B cell (primary cell): ENCODE measurements at regions not wholly inside any gene's neighbourhood (a gene's known extent, or its start where the extent isn't known, plus 50 kb on each side); places are given as distances from the start of the nearest gene placed in this dataset.

ENCODE experiments used
- ATAC-seq: fragments of 200-7000 bp; cut with Tn5 transposase; one replicate; pipeline ENCODE4 v1.10.0; 2021; ENCODE audit warnings: low read depth, mild to moderate bottlenecking, moderate number of reproducible peaks, moderate library complexity
- CTCF ChIA-PET: fragments of 350-600 bp; sonication (Branson Sonifier 250); formaldehyde crosslinking; loops from one replicate; lab custom pipeline; 2021; ENCODE audit warnings: antibody characterized with exemption, inconsistent platforms; lab: Charles Lee
- POLR2A ChIA-PET: fragments of 350-600 bp; sonication (Branson Sonifier 250); formaldehyde crosslinking; loops from one replicate; lab custom pipeline; 2021; ENCODE audit warnings: antibody characterized with exemption; lab: Charles Lee
- DNase-seq: peaks from one replicate; pipeline ENCODE4 v3.0.0; 2013
- H2AFZ ChIP-seq: 2 replicates; pipeline ENCODE4 v1.6.1; 2012; ENCODE audit warnings: mild to moderate bottlenecking, low read depth, low read length; ENCODE audit not compliant: insufficient read depth, poor library complexity, severe bottlenecking
- H3K27ac ChIP-seq, 2 donors: 1 replicate in 1 of 2; 2 replicates in 1 of 2; pipeline ENCODE4 v1.5.1; 2012 to 2013; ENCODE audit warnings: low read length in 2 of 2, mild to moderate bottlenecking in 2 of 2, moderate library complexity in 1 of 2
- H3K27me3 ChIP-seq, 4 experiments: fragments of 200-600 bp in 1 of 4; sonication (generic) in 1 of 4; replicated peaks in 1 of 4; 1 replicate in 2 of 4; 2 replicates in 2 of 4; pipeline versions ENCODE4 v1.6.1 to v1.7.0; 2013 to 2016; ENCODE audit warnings: low read length in 3 of 4, mild to moderate bottlenecking in 2 of 4, mixed read lengths in 1 of 4, moderate library complexity in 1 of 4; ENCODE audit not compliant: insufficient read depth in 4 of 4, control insufficient read depth in 3 of 4; ENCODE audit errors: control extremely low read depth in 1 of 4
- H3K36me3 ChIP-seq, 2 experiments: replicated peaks in 1 of 2; 1 replicate in 1 of 2; 2 replicates in 1 of 2; pipeline versions ENCODE4 v1.6.1 to v1.7.1; 2013; ENCODE audit warnings: low read length in 1 of 2; ENCODE audit not compliant: insufficient read depth in 2 of 2, control insufficient read depth in 1 of 2; ENCODE audit errors: control extremely low read depth in 1 of 2, extremely low read depth in 1 of 2
- H3K4me1 ChIP-seq, 2 donors: fragments of 200-600 bp in 1 of 2; sonication (generic) in 1 of 2; 1 replicate in 1 of 2; 2 replicates in 1 of 2; pipeline versions ENCODE4 v1.5.1 to v1.6.1; 2013 to 2017; ENCODE audit warnings: low read length in 2 of 2; ENCODE audit not compliant: control insufficient read depth in 2 of 2, insufficient read depth in 2 of 2
- H3K4me2 ChIP-seq: replicated peaks from 2 replicates; pipeline ENCODE3; 2012; ENCODE audit warnings: mild to moderate bottlenecking, low read depth, low read length; ENCODE audit not compliant: poor library complexity, severe bottlenecking
- H3K4me3 ChIP-seq, 5 experiments: fragments of 200-600 bp in 1 of 5; sonication (generic) in 1 of 5; 1 replicate in 3 of 5; 2 replicates in 2 of 5; pipeline versions ENCODE4 v1.5.1 to v1.7.0; 2011 to 2016; ENCODE audit warnings: low read length in 4 of 5, mild to moderate bottlenecking in 4 of 5, low read depth in 2 of 5, control low read depth in 1 of 5, moderate library complexity in 1 of 5; ENCODE audit not compliant: insufficient read depth in 1 of 5; ENCODE audit errors: control extremely low read depth in 1 of 5, extremely low read depth in 1 of 5
- H3K79me2 ChIP-seq: fragments of 200-600 bp; sonication (generic); one replicate; pipeline ENCODE4 v1.6.0; 2016; ENCODE audit warnings: low read length; ENCODE audit not compliant: control insufficient read depth, insufficient read depth
- H3K9ac ChIP-seq: fragments of 200-600 bp; sonication (generic); 2 replicates; pipeline ENCODE4 v1.6.1; 2017; ENCODE audit warnings: mild to moderate bottlenecking, low read length, moderate library complexity
- H3K9me3 ChIP-seq, 3 donors: one replicate each; pipeline versions ENCODE4 v1.6.1 to v1.7.1; 2013; ENCODE audit warnings: low read length in 2 of 3; ENCODE audit not compliant: control insufficient read depth in 2 of 3, insufficient read depth in 1 of 3; ENCODE audit errors: control extremely low read depth in 1 of 3
- H4K20me1 ChIP-seq: 2 replicates; pipeline ENCODE4 v1.6.0; 2012; ENCODE audit warnings: mild to moderate bottlenecking, low read length; ENCODE audit not compliant: insufficient read depth, control insufficient read depth, poor library complexity, severe bottlenecking
- H3K27ac Mint-ChIP-seq: one replicate; pipeline ENCODE4 v1.8.0; 2021; ENCODE audit warnings: mixed read lengths
- H3K27me3 Mint-ChIP-seq: one replicate; pipeline ENCODE4 v1.8.0; 2021; ENCODE audit warnings: mixed read lengths
- H3K4me1 Mint-ChIP-seq: one replicate; pipeline ENCODE4 v1.8.0; 2021; ENCODE audit warnings: mixed read lengths
- H3K4me3 Mint-ChIP-seq: one replicate; pipeline ENCODE4 v1.8.0; 2021; ENCODE audit warnings: mixed read lengths
- H3K9me3 Mint-ChIP-seq: one replicate; pipeline ENCODE4 v1.8.0; 2022; ENCODE audit warnings: mixed read lengths; ENCODE audit not compliant: insufficient read depth
- CTCF ChIP-seq: fragments of 200-600 bp; IDR thresholded peaks from one replicate; pipeline ENCODE4 v1.8.0; 2022; ENCODE audit warnings: antibody characterized with exemption, mild to moderate bottlenecking
- EZH2 ChIP-seq: IDR thresholded peaks from 2 replicates; pipeline ENCODE4 v1.6.1; 2012; ENCODE audit warnings: borderline replicate concordance, low read depth, mild to moderate bottlenecking, moderate library complexity, low read length; ENCODE audit not compliant: insufficient read depth, poor library complexity, severe bottlenecking
- WGBS: methylation state at CpG from one replicate; pipeline ENCODE4 v1.1.5; 2013; ENCODE audit warnings: missing lambda C conversion rate; ENCODE audit not compliant: insufficient coverage; 5-methylcytosine and 5-hydroxymethylcytosine counted together
- intact Hi-C: fragments of 100-400 bp; cut with micrococcal nuclease; formaldehyde crosslinking; loops from one replicate; pipeline ENCODE4 v1.10.0; 2022

GRCh38 chr12:92463171-92463570 is 239.6 kb upstream of the PLEKHG7 start:
- Histone ChIP-seq H2AFZ (peak overlapping the region; percentile 46), H3K4me3 (no peak overlapping the region), H3K9me3 (peaks cover 0 to 4% (median 0%) of the 10 kb centered on the region in 3 donors), H3K79me2 (peaks cover 26% of the 10 kb centered on the region), H4K20me1 (no peaks in the 10 kb centered on the region), H3K27me3 (no peaks in the 10 kb centered on the region), H3K27ac (peak overlapping the region; percentile 85 to 93), H3K4me2 (peak overlapping the region; percentile 75), H3K4me1 (peaks cover 71 to 76% of the 10 kb centered on the region in 2 donors), H3K36me3 (no peaks in the 10 kb centered on the region), H3K9ac (peak overlapping the region; percentile 33)
- Mint-ChIP-seq H3K4me1 (peaks cover 77% of the 10 kb centered on the region), H3K4me3 (peak overlapping the region; percentile 13), H3K27ac (peak overlapping the region; percentile 94), H3K27me3 (no peaks in the 10 kb centered on the region), H3K9me3 (peaks cover 2% of the 10 kb centered on the region)
- CTCF ChIA-PET: interaction anchor here (1.0 to 2.2 kb wide), 4 partner anchors 17 to 318 kb away, joined by 3 to 19 read pairs (median 6); partner anchors contain the start of gene BTG1
- ATAC-seq: no peak
- intact Hi-C loops: no loop called here
- POLR2A ChIA-PET: interaction anchor here (1.8 kb wide), 1 partner anchor 17 kb away, joined by 16 read pairs; no protein-coding TSS in a partner anchor
- TF ChIP-seq CTCF (no peak), EZH2 (no peak)
- WGBS: no CpG with 5 or more reads among the region's 2 CpGs
- no peak for DNase-seq

GRCh38 chr12:92462527-92462926 is 240.3 kb upstream of the PLEKHG7 start:
- ChIA-PET POLR2A (interaction anchor here (1.2 to 2.1 kb wide), 4 partner anchors 14 to 317 kb away, joined by 3 to 16 read pairs (median 5); partner anchors contain the start of gene BTG1), CTCF (interaction anchor here (0.9 to 2.2 kb wide), 9 partner anchors 16 to 321 kb away, joined by 3 to 19 read pairs (median 5); partner anchors contain the start of gene BTG1)
- peak overlapping the region; percentile 33 for H3K9ac ChIP-seq
- H3K9me3 ChIP-seq: peaks cover 0 to 4% (median 0%) of the 10 kb centered on the region in 3 donors
- peaks cover 67 to 82% of the 10 kb centered on the region in 2 donors for H3K4me1 ChIP-seq
- H3K4me3 ChIP-seq: peak overlapping the region in 1 of 5 experiments; percentile 25
- H3K4me3 Mint-ChIP-seq: peak overlapping the region; percentile 38
- peaks cover 80% of the 10 kb centered on the region for H3K4me1 Mint-ChIP-seq
- H3K27me3 ChIP-seq: no peaks in the 10 kb centered on the region
- H3K27ac ChIP-seq: peak overlapping the region; percentile 85 to 93
- no peaks in the 10 kb centered on the region for H4K20me1 ChIP-seq
- no peaks in the 10 kb centered on the region for H3K36me3 ChIP-seq
- DNase-seq: no peak
- TF ChIP-seq EZH2 (no peak), CTCF (no peak)
- H3K27me3 Mint-ChIP-seq: no peaks in the 10 kb centered on the region
- peak overlapping the region; percentile 81 for H2AFZ ChIP-seq
- peaks cover 22% of the 10 kb centered on the region for H3K79me2 ChIP-seq
- peak overlapping the region; percentile 81 for H3K27ac Mint-ChIP-seq
- no CpG with 5 or more reads among the region's 1 CpG for WGBS
- H3K9me3 Mint-ChIP-seq: peaks cover 2% of the 10 kb centered on the region
- ATAC-seq: no peak
- peak overlapping the region; percentile 75 for H3K4me2 ChIP-seq
- intact Hi-C loops: loop anchor here (1.0 kb wide), 2 partner anchors 8 to 16 kb away; no protein-coding TSS in a partner anchor
